DOHH2 (cell line): ENCODE measurements at regions not wholly inside any gene's neighbourhood (a gene's known extent, or its start where the extent isn't known, plus 50 kb on each side); places are given as distances from the start of the nearest gene placed in this dataset.

Experiments
- EZH2phosphoT487 ChIP-seq: fragments of 200-600 bp; sonication (generic); IDR thresholded peaks from 2 replicates; pipeline ENCODE4 v1.6.1; 2017; ENCODE audit warnings: borderline replicate concordance, mild to moderate bottlenecking, antibody characterized with exemption, low read length, moderate library complexity, mixed read lengths
- TF ChIP-seq, protein P1 (sequence below): fragments of 200-600 bp; sonication (generic); IDR thresholded peaks from one replicate; pipeline ENCODE4 v1.5.1; 2014; ENCODE audit warnings: antibody characterized with exemption, mild to moderate bottlenecking, low read depth, low read length; ENCODE audit not compliant: poor library complexity, severe bottlenecking

DNA sequence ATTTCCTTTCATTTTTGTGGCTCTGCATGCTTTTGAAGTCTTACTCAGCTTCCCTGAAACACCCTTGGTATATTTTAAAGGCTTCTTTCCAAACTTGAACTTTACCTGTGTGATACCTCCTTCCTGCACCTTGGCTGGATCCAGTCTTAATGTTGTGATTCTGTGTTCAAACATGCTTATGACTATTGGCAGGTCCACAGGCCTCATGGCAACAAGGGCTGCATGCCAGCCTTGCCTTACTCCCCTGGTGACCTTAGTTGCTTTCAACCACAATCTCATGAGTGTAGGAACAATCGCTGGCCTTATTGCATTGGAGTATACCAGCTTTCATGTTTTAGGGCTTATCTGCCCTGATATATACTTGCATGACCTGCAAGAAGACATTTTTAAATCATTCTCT lies 238.7 kb downstream of the KIF20B start:
- TF ChIP-seq, protein P1, sequence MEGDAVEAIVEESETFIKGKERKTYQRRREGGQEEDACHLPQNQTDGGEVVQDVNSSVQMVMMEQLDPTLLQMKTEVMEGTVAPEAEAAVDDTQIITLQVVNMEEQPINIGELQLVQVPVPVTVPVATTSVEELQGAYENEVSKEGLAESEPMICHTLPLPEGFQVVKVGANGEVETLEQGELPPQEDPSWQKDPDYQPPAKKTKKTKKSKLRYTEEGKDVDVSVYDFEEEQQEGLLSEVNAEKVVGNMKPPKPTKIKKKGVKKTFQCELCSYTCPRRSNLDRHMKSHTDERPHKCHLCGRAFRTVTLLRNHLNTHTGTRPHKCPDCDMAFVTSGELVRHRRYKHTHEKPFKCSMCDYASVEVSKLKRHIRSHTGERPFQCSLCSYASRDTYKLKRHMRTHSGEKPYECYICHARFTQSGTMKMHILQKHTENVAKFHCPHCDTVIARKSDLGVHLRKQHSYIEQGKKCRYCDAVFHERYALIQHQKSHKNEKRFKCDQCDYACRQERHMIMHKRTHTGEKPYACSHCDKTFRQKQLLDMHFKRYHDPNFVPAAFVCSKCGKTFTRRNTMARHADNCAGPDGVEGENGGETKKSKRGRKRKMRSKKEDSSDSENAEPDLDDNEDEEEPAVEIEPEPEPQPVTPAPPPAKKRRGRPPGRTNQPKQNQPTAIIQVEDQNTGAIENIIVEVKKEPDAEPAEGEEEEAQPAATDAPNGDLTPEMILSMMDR: no peak
- TF ChIP-seq EZH2phosphoT487: no peak
